GM23338 (cell line): ENCODE measurements at regions not wholly inside any gene's neighbourhood (a gene's known extent, or its start where the extent isn't known, plus 50 kb on each side); places are given as distances from the start of the nearest gene placed in this dataset.
"Not testable (repeated sequence)": the region's sequence is repeated elsewhere in the genome, so short reads cannot be mapped to it uniquely, and the experiment has no call there.

Experiments used
- ATAC-seq: fragments of 200-7000 bp; cut with Tn5 transposase; 3 replicates; pipeline ENCODE4 v1.9.1; 2020
- DNase-seq: peaks from one replicate; pipeline ENCODE4 v3.0.0-alpha.2; 2015; ENCODE audit warnings: low spot score
- H2AFZ ChIP-seq: fragments of 200-600 bp; sonication (generic); 2 replicates; pipeline ENCODE4 v1.8.0; 2016; ENCODE audit warnings: antibody characterized with exemption, mild to moderate bottlenecking, moderate library complexity
- H3F3A ChIP-seq: fragments of 200-600 bp; sonication (generic); replicated peaks from 2 replicates; pipeline ENCODE4 v1.8.0; 2017; ENCODE audit warnings: antibody characterized with exemption, mixed run types, low read depth
- H3K27ac ChIP-seq: fragments of 200-600 bp; sonication (generic); 2 replicates; pipeline ENCODE4 v1.6.1; 2016; ENCODE audit warnings: low read depth
- H3K27me3 ChIP-seq: fragments of 200-600 bp; sonication (generic); 2 replicates; pipeline ENCODE4 v1.8.0; 2016; ENCODE audit warnings: mild to moderate bottlenecking, mixed run types, moderate library complexity; ENCODE audit not compliant: insufficient read depth
- H3K36me3 ChIP-seq: fragments of 200-600 bp; sonication (generic); 2 replicates; pipeline ENCODE4 v1.8.0; 2016; ENCODE audit warnings: mild to moderate bottlenecking; ENCODE audit not compliant: insufficient read depth
- H3K4me1 ChIP-seq: fragments of 200-600 bp; sonication (generic); 2 replicates; pipeline ENCODE4 v1.8.0; 2016; ENCODE audit warnings: mild to moderate bottlenecking, moderate library complexity; ENCODE audit not compliant: insufficient read depth
- H3K4me2 ChIP-seq: fragments of 200-600 bp; sonication (generic); 2 replicates; pipeline ENCODE4 v1.7.1; 2017; ENCODE audit warnings: mixed run types
- H3K4me3 ChIP-seq: fragments of 200-600 bp; sonication (generic); 2 replicates; pipeline ENCODE4 v1.6.1; 2016; ENCODE audit warnings: mixed run types
- H3K79me2 ChIP-seq: fragments of 200-600 bp; sonication (generic); replicated peaks from 2 replicates; pipeline ENCODE4 v1.8.0; 2017; ENCODE audit warnings: mild to moderate bottlenecking; ENCODE audit not compliant: insufficient read depth
- H3K9me2 ChIP-seq: fragments of 200-600 bp; sonication (generic); 2 replicates; pipeline ENCODE4 v1.8.0; 2017; ENCODE audit not compliant: insufficient read depth
- H4K20me1 ChIP-seq: fragments of 200-600 bp; sonication (generic); replicated peaks from 2 replicates; pipeline ENCODE4 v1.8.0; 2017; ENCODE audit warnings: mild to moderate bottlenecking; ENCODE audit not compliant: insufficient read depth
- H3K27ac Mint-ChIP-seq: 2 replicates; pipeline ENCODE4 v1.8.0; 2020; ENCODE audit warnings: inconsistent platforms, mild to moderate bottlenecking, moderate library complexity, mixed read lengths
- H3K27me3 Mint-ChIP-seq: 3 replicates; pipeline ENCODE4 v1.8.0; 2022; ENCODE audit warnings: low read depth, mild to moderate bottlenecking, moderate library complexity, mixed read lengths, inconsistent platforms; ENCODE audit not compliant: insufficient read depth, poor library complexity
- H3K36me3 Mint-ChIP-seq: 3 replicates; pipeline ENCODE4 v1.8.0; 2021; ENCODE audit warnings: low read depth, mild to moderate bottlenecking, inconsistent platforms, moderate library complexity, mixed read lengths
- H3K4me1 Mint-ChIP-seq: 3 replicates; pipeline ENCODE4 v1.8.0; 2020; ENCODE audit warnings: mild to moderate bottlenecking, inconsistent platforms, mixed read lengths
- H3K4me3 Mint-ChIP-seq: 3 replicates; pipeline ENCODE4 v1.8.0; 2021; ENCODE audit warnings: moderate library complexity, mild to moderate bottlenecking, inconsistent platforms, mixed read lengths
- H3K9me3 Mint-ChIP-seq: 3 replicates; pipeline ENCODE4 v1.8.0; 2020; ENCODE audit warnings: moderate library complexity, mild to moderate bottlenecking, inconsistent platforms, mixed read lengths
- CREB1 ChIP-seq: fragments of 250-450 bp; sonication (Bioruptor Pico); IDR thresholded peaks from 2 replicates; pipeline ENCODE4 v1.5.0; 2020; ENCODE audit warnings: low read depth, mild to moderate bottlenecking, moderate library complexity
- CTCF ChIP-seq, 2 experiments: fragments of 200-600 bp in 1 of 2; sonication (generic) in 1 of 2; conservative IDR thresholded peaks; 2 replicates each; pipeline versions ENCODE4 v1.5.1 to v1.6.1; 2016 to 2017; ENCODE audit warnings: antibody characterized with exemption in 2 of 2, low read depth in 2 of 2, mild to moderate bottlenecking in 2 of 2, moderate library complexity in 1 of 2
- ETS1 ChIP-seq: IDR thresholded peaks from 2 replicates; pipeline ENCODE4 v1.6.1; 2016; ENCODE audit warnings: antibody characterized with exemption
- EZH2 ChIP-seq: fragments of 200-600 bp; sonication (generic); IDR thresholded peaks from one replicate; pipeline ENCODE4 v1.8.0; 2017; ENCODE audit warnings: antibody characterized with exemption, mild to moderate bottlenecking, low read depth; ENCODE audit not compliant: unreplicated experiment
- EZH2phosphoT487 ChIP-seq: fragments of 200-600 bp; sonication (generic); IDR thresholded peaks from one replicate; pipeline ENCODE4 v1.8.1; 2018; ENCODE audit warnings: antibody characterized with exemption; ENCODE audit not compliant: unreplicated experiment
- POLR2AphosphoS5 ChIP-seq: IDR thresholded peaks from 2 replicates; pipeline ENCODE4 v1.6.1; 2016; ENCODE audit warnings: antibody characterized with exemption, low read depth
- REST ChIP-seq: IDR thresholded peaks from one replicate; pipeline ENCODE4 v1.6.1; 2018; ENCODE audit warnings: antibody characterized with exemption; ENCODE audit not compliant: unreplicated experiment
- STAT1 ChIP-seq: IDR thresholded peaks from one replicate; pipeline ENCODE4 v1.6.1; 2016; ENCODE audit warnings: antibody characterized with exemption; ENCODE audit not compliant: unreplicated experiment
- ZNF331 ChIP-seq: fragments of 250-450 bp; sonication (Bioruptor Pico); IDR thresholded peaks from 2 replicates; pipeline ENCODE4 v1.5.0; 2020; ENCODE audit warnings: low read depth, mild to moderate bottlenecking, moderate library complexity

- peaks cover 29% of the 10 kb centered on the region; the same call in 2 of the 3 replicates for H3K36me3 Mint-ChIP-seq
Measured at GRCh38 chr9:22508354-22508753, 61.7 kb downstream of the DMRTA1 start.

GRCh38 chr9:22508790-22509189 is 62.2 kb downstream of the DMRTA1 start:
- no peaks in the 10 kb centered on the region for H3K27me3 Mint-ChIP-seq
- H3K9me2 ChIP-seq, result no peaks in the 10 kb centered on the region
- H2AFZ ChIP-seq, result no peak overlapping the region
- peaks cover 29% of the 10 kb centered on the region; the same call in 2 of the 3 replicates for H3K36me3 Mint-ChIP-seq
- H3K36me3 ChIP-seq, result peaks cover 5% of the 10 kb centered on the region; the same call in 1 of the 2 replicates
- H3K27ac ChIP-seq, result no peak overlapping the region
- H3K4me1 ChIP-seq, result no peaks in the 10 kb centered on the region
- no peak overlapping the region for H3K4me3 Mint-ChIP-seq
- H3K4me2 ChIP-seq, result no peak overlapping the region
- H3K27ac Mint-ChIP-seq, result no peak overlapping the region
- no peak overlapping the region for H3K4me3 ChIP-seq
- TF ChIP-seq CREB1 (CRISPR knock-in tag) (no peak), STAT1 (no peak), ZNF331 (CRISPR knock-in tag) (no peak), POLR2AphosphoS5 (no peak), ETS1 (no peak), EZH2 (no peak), EZH2phosphoT487 (no peak)
- H3K79me2 ChIP-seq, result no peaks in the 10 kb centered on the region
- no peak for ATAC-seq
- peaks cover 42% of the 10 kb centered on the region for H3K9me3 Mint-ChIP-seq
- no peaks in the 10 kb centered on the region for H3K27me3 ChIP-seq
- H4K20me1 ChIP-seq, result no peaks in the 10 kb centered on the region
- no peaks in the 10 kb centered on the region for H3K4me1 Mint-ChIP-seq
- DNase-seq, result no peak
- H3F3A ChIP-seq, result no peaks in the 10 kb centered on the region

More at GRCh38 chr9:22508354-22508753, 61.7 kb downstream of the DMRTA1 start:
- not testable (repeated sequence) for H3K4me2 ChIP-seq, H3F3A ChIP-seq, H3K27me3 ChIP-seq, H3K27ac Mint-ChIP-seq, H3K4me1 Mint-ChIP-seq, DNase-seq, H3K79me2 ChIP-seq, H3K4me1 ChIP-seq, H4K20me1 ChIP-seq, H2AFZ ChIP-seq, ATAC-seq, H3K9me2 ChIP-seq, H3K36me3 ChIP-seq, H3K4me3 ChIP-seq, H3K27ac ChIP-seq, H3K4me3 Mint-ChIP-seq, H3K27me3 Mint-ChIP-seq
- H3K9me3 Mint-ChIP-seq, result peaks cover 42% of the 10 kb centered on the region

GRCh38 chr9:22512495-22512894 is 65.9 kb downstream of the DMRTA1 start:
- Histone ChIP-seq H3K27ac (no peak overlapping the region), H3K4me2 (no peak overlapping the region), H3K27me3 (no peaks in the 10 kb centered on the region), H3F3A (no peaks in the 10 kb centered on the region), H3K4me1 (no peaks in the 10 kb centered on the region), H3K36me3 (peaks cover 5% of the 10 kb centered on the region; the same call in 1 of the 2 replicates), H3K4me3 (no peak overlapping the region), H3K9me2 (no peaks in the 10 kb centered on the region), H3K79me2 (no peaks in the 10 kb centered on the region), H2AFZ (no peak overlapping the region), H4K20me1 (no peaks in the 10 kb centered on the region)
- ATAC-seq (no peak), DNase-seq (no peak)
- Mint-ChIP-seq H3K9me3 (peaks cover 25% of the 10 kb centered on the region), H3K27me3 (no peaks in the 10 kb centered on the region), H3K4me3 (no peak overlapping the region), H3K4me1 (no peaks in the 10 kb centered on the region), H3K27ac (no peak overlapping the region), H3K36me3 (peaks cover 23% of the 10 kb centered on the region; the same call in 2 of the 3 replicates)
- no peak for TF ChIP-seq CREB1 (CRISPR knock-in tag)
- TF ChIP-seq POLR2AphosphoS5, result no peak
- no peak for TF ChIP-seq CTCF (conservative IDR thresholded peaks at IDR 0.05; ENCODE audit: low read depth in 2 of 2)
- TF ChIP-seq REST, result no peak
